HG02571 (cell line): ENCODE measurements at regions not wholly inside any gene's neighbourhood (a gene's known extent, or its start where the extent isn't known, plus 50 kb on each side); places are given as distances from the start of the nearest gene placed in this dataset.
"Not testable (repeated sequence)": the region's sequence is repeated elsewhere in the genome, so short reads cannot be mapped to it uniquely, and the experiment has no call there.

ENCODE experiments used
- ATAC-seq: cut with Tn5 transposase; IDR thresholded peaks from one replicate; pipeline ENCODE4 v1.9.1; 2021; ENCODE audit warnings: mild to moderate bottlenecking, moderate library complexity; ENCODE audit not compliant: unreplicated experiment

DNA sequence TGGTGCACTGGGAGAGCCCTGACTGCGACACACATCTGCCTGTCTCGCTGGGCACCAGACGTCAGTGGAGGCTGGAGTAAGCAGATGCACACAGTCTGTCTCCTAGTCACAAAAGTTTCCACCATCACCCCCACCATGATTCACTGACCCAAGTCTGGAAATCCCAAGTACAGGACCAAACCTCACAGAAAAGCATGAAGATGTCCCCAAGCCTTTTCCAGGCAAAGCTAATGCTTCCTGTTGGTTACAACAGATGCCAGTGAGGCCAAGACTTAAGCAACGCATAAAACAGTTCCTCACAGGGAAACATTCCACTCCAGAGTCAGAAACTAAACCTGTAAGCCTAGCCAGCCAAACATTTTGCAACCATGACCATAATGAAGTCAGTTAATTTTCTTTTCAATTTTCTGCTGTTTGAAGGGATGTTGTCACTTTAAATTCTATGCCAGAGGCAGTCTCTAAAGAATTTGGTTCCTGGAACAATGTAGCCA, 259.3 kb upstream of the SLC30A5 start:
- ATAC-seq, result no peak

GRCh38 chr5:68838157-68838718, 255.6 kb upstream of the SLC30A5 start:
- ATAC-seq, result no peak

DNA sequence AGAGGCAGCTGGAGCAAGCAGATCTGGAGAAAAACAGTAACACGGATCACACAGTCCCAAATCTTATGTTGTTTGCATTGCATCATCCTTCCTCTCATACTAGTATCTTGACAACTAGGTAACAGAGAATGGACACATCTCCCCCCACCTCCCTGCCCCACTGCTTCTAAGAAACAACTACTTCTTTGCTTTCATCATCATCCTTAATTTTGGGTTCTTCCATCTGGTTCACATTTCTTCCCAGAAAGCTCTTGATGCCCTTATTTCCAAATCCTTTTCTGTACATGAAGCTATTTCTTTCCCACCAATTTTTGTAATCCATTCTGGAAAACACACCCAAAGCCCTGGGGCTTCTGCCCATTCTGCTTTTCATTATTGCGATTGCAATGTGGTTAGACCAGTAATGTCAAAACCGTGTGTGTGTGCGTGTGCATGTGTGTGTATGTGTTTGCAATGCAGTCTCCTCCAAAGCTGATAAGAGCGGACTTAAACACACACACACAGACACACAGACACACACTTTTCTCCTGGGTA, 254.7 kb upstream of the SLC30A5 start:
- no peak for ATAC-seq

- no peak for ATAC-seq
Observed at GRCh38 chr5:68843624-68844364, 250.0 kb upstream of the SLC30A5 start.

DNA sequence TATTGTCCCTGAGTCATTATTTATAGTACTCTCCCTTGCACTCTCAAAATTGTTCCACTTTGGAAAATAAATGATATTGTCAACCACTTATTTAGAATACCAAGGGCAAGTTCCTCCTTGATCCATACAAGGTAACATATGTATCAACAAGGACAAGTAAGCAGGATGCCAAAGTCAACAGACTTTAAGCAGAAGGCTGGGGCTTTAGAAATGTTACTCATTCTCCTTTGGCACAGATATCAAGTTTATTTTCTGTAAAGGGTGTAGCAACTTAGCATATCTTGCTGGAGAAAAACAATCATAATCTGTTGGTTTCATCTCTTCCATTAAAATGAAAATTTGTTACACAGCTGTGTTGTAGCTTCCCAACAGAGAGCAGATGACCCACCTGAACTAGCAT, 248.7 kb upstream of the SLC30A5 start:
- ATAC-seq, result no peak

DNA sequence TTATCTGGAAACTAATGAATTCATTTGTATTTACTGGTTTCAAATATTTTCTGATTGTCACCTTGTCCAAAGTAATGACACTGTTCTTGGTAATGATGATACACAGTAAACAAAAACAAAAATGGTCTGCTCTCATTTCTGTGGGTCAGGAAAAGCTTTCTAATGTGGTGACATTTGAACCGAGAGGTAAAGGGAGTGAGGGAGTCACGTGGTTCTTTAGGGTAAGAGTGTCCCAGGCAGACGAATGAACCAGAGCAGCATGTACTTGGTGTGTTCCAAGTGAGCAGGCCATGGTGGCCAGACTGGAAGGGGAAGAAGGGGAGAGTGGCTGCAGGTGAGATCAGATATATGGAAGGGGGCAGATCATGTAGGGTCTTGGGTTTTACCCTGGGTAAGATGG, 247.0 kb upstream of the SLC30A5 start:
- no peak for ATAC-seq

DNA sequence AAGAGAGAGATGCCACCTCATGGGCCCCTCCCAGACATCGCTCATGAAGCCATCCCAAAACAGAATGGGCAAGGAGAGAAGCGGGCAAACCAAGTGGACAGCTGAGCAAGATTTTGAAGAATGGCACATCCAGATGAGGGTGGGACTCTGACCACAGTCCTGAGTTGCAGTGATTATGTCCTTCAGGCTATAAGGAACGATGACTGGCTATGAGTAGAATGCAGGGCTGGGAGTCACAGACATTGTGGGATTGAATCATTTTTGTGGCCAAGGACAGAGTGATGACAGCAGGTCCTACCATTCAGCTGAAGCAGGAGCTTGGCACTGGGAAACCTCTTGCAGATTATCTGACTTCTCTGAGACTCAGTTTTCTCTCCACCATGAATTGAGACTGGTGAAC, 245.7 kb upstream of the SLC30A5 start:
- no peak for ATAC-seq

DNA sequence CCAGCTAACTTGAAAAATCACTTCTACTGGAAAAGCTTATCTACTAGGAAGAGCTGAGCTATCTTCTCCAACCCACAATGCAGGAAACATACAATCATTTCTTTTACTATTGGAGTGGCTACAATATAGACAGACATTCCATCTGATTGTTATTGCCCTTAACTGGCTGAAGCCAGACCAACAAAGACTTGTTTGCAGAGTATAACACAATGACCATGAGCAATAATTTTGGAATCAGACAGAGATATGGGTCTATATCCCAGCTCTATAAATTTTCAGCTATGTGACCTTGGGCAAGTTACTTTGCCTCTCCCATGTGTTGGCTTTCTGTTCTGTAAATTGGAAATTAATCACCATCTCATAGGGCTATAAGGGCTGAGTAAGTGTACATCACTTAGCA, 244.7 kb upstream of the SLC30A5 start:
- ATAC-seq, result no peak

DNA sequence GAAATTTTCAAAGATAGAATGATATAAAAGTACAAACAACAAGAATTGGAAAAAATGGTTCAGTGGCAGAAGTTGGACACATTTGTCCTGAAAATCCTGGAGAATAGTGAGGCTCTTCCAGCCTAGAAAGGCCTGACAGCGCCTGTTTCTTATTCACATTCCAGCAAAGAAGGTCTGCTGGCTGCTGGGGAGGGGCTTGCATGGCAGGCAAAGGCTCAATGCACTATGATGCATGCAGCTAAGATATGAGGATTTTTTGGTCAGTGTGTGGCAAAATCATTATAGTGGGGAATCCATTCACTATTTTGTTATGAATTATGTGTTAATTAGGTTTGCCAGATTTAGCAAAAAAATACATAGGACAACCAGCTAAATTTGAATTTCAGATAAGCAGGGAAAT, 243.9 kb upstream of the SLC30A5 start:
- ATAC-seq, result no peak

GRCh38 chr5:68861099-68861498, 232.7 kb upstream of the SLC30A5 start:
- ATAC-seq, result no peak

- ATAC-seq, result no peak
Observed at GRCh38 chr5:68862560-68862959, 231.3 kb upstream of the SLC30A5 start.

- not testable (repeated sequence) for ATAC-seq
Observed at GRCh38 chr5:68865192-68865591, 228.6 kb upstream of the SLC30A5 start.

GRCh38 chr5:68872088-68872839, 221.6 kb upstream of the SLC30A5 start:
- no peak for ATAC-seq

- no peak for ATAC-seq
Observed at GRCh38 chr5:68873198-68873597, 220.6 kb upstream of the SLC30A5 start.

DNA sequence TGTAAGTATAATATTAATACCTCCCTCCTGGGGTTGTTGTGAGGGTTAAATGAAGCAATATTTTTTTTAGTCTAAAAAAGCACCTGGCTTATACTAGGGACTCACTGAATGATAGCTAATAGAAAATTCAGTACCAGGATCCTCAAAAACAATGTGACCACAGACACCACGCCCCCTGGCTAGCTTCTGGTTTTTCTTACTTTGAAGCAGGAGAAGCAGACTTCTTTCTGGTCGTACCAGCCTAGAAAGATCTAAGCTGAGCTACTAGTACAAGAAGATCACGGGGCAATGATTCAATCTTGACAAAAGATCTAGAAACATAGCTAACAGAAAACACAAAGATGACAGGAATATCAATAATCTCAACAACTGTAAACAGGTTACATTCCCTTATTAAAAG, 218.5 kb upstream of the SLC30A5 start:
- no peak for ATAC-seq

GRCh38 chr5:68883436-68883835, 210.4 kb upstream of the SLC30A5 start:
- ATAC-seq, result no peak

DNA sequence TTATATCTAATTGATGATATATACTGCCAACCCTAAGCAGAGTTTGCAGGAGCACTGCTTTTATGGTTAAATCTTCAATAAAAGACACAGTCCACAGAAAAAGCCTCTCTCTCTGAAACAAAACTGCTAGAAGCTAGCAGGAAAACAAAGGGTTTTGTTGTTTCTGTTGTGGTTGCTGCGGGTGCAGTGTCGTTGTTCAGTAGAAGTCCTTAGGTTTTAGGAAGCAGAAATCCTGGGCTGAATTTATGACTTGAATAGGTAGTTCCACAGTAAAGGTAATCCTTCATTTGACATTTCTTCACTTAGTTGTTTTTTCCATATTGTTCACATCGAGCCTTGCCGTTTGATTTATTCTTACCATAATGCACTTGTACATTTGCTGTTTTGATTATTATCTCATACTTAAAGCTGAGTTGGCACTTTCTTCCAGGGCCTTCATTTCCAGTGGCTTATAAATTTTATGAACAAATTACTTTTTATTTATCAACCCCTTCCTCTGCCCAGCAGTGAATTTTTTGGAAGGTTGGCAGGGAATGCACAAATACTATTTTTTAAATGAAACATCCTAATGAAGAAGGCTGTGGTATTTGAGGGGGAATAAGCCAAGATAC, 209.6 kb upstream of the SLC30A5 start:
- ATAC-seq, result no peak

- no peak for ATAC-seq
Observed at GRCh38 chr5:68884883-68885282, 208.9 kb upstream of the SLC30A5 start.

- ATAC-seq, result no peak
Observed at GRCh38 chr5:68886814-68887213, 207.0 kb upstream of the SLC30A5 start.

DNA sequence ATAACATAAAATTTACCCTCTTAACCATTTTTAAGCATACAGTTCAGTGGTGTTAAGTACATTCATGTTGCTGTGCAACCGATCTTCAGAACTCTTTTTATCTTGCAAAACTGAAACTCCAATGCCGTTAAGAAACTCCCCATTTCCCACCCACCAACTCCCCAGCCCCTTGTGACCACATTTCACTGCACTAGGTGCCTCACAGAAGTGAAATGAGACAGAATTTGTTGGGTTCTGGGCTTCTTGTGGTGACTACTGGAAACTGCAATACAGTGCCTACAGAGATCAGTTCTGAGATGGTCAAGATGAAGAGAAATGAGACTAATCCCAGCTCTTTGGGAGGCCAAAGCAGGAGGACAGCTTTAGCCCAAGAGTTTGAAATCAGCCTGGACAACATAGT, 202.1 kb upstream of the SLC30A5 start:
- ATAC-seq, result no peak

GRCh38 chr5:68894673-68895072, 199.1 kb upstream of the SLC30A5 start:
- ATAC-seq, result no peak
